Naive B cell (primary cell): ENCODE measurements at regions not wholly inside any gene's neighbourhood (a gene's known extent, or its start where the extent isn't known, plus 50 kb on each side); places are given as distances from the start of the nearest gene placed in this dataset.
A peak's percentile ranks its signal among the peaks of the same experiment; 100 is the strongest.

Experiments used
- ATAC-seq, 2 donors: fragments of 150-1000 bp; cut with Tn5 transposase; 2 replicates each; pipeline ENCODE4 v1.10.0; 2021; ENCODE audit warnings: low read depth in 2 of 2, mild to moderate bottlenecking in 2 of 2, moderate library complexity in 2 of 2
- DNase-seq: peaks from one replicate; pipeline ENCODE4 v3.0.0; 2022
- H3K27ac Mint-ChIP-seq, 6 donors: one replicate each; pipeline ENCODE4 v1.8.0; 2020 to 2022; ENCODE audit warnings: mild to moderate bottlenecking in 6 of 6, mixed read lengths in 6 of 6, moderate library complexity in 5 of 6, inconsistent platforms in 2 of 6
- H3K27me3 Mint-ChIP-seq, 3 donors: one replicate each; pipeline ENCODE4 v1.8.0; 2021 to 2022; ENCODE audit warnings: mixed read lengths in 3 of 3, mild to moderate bottlenecking in 1 of 3
- H3K36me3 Mint-ChIP-seq, 2 donors: one replicate each; pipeline ENCODE4 v1.8.0; 2020 to 2022; ENCODE audit warnings: mixed read lengths in 2 of 2, inconsistent platforms in 1 of 2, mild to moderate bottlenecking in 1 of 2
- H3K4me1 Mint-ChIP-seq, 3 donors: one replicate each; pipeline ENCODE4 v1.8.0; 2020 to 2022; ENCODE audit warnings: mixed read lengths in 3 of 3, inconsistent platforms in 1 of 3, mild to moderate bottlenecking in 1 of 3, moderate library complexity in 1 of 3
- H3K4me3 Mint-ChIP-seq, 8 donors: one replicate each; pipeline ENCODE4 v1.8.0; 2020 to 2022; ENCODE audit warnings: mild to moderate bottlenecking in 8 of 8, mixed read lengths in 8 of 8, moderate library complexity in 8 of 8, inconsistent platforms in 2 of 8
- H3K9me3 Mint-ChIP-seq, 7 donors: one replicate each; pipeline ENCODE4 v1.8.0; 2020 to 2022; ENCODE audit warnings: mixed read lengths in 7 of 7, mild to moderate bottlenecking in 5 of 7, inconsistent platforms in 2 of 7, moderate library complexity in 1 of 7

- H3K27me3 Mint-ChIP-seq: peaks cover 0 to 8% (median 0%) of the 10 kb centered on the region in 3 donors
- H3K4me3 Mint-ChIP-seq: no peak overlapping the region
- H3K9me3 Mint-ChIP-seq: no peaks in the 10 kb centered on the region
- H3K4me1 Mint-ChIP-seq: no peaks in the 10 kb centered on the region
- ATAC-seq (no peak), DNase-seq (no peak)
- H3K36me3 Mint-ChIP-seq: no peaks in the 10 kb centered on the region
- no peak overlapping the region for H3K27ac Mint-ChIP-seq
Observed at GRCh38 chr6:112997421-112998085, 650.4 kb downstream of the RFPL4B start.

- Mint-ChIP-seq H3K27ac (no peak overlapping the region), H3K27me3 (peaks cover 0 to 4% (median 0%) of the 10 kb centered on the region in 3 donors), H3K36me3 (no peaks in the 10 kb centered on the region), H3K9me3 (no peaks in the 10 kb centered on the region), H3K4me3 (no peak overlapping the region), H3K4me1 (no peaks in the 10 kb centered on the region)
- ATAC-seq: no peak
- DNase-seq: no peak
Observed at GRCh38 chr6:113004054-113004453, 656.9 kb downstream of the RFPL4B start.

- ATAC-seq: no peak
- peaks cover 0 to 4% (median 0%) of the 10 kb centered on the region in 3 donors for H3K27me3 Mint-ChIP-seq
- DNase-seq: no peak
- H3K9me3 Mint-ChIP-seq: no peaks in the 10 kb centered on the region
- no peak overlapping the region for H3K4me3 Mint-ChIP-seq
- no peak overlapping the region for H3K27ac Mint-ChIP-seq
- no peaks in the 10 kb centered on the region for H3K36me3 Mint-ChIP-seq
- H3K4me1 Mint-ChIP-seq: no peaks in the 10 kb centered on the region
Observed at GRCh38 chr6:113004470-113005270, 657.5 kb downstream of the RFPL4B start.

DNA sequence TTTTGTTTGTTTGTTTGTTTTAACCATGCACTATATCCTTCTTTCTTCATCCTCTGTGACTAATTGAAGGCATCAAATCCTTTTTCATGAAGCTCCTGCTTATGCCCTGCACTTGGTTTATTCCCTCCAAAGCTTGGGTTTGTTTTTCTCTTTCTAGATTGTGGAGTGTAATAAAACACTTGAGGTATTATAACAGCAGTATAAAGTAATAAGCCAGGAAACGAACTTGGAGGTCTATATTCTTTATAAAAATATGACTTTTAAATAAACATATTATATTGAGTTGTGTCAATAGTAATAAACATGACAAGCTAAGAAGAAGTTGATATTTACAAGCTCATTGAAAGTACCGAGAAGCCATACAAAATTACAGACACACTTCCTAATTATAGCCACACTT is 659.4 kb downstream of the RFPL4B start:
- Mint-ChIP-seq H3K4me1 (no peaks in the 10 kb centered on the region), H3K27ac (no peak overlapping the region), H3K36me3 (no peaks in the 10 kb centered on the region), H3K9me3 (no peaks in the 10 kb centered on the region), H3K4me3 (no peak overlapping the region), H3K27me3 (no peaks in the 10 kb centered on the region)
- ATAC-seq (no peak), DNase-seq (no peak)

DNA sequence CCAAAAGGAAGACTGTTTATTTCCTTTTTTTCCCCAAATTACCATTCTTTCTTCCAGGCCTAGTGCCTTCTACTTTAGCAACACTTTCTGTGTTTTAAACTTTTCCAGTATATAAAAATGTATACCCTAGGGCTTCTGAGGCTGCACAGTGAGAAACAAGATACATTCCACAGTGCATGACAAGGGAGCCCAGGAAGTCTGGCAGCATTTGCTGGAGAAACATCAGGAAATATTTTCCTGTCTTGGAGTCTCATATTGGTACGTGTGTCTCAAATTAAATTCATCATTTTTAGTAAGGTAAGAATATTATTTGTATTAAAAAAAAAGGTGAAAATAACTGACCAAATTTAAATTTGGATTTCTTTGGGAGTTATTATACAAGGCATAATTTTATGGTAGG is 662.6 kb downstream of the RFPL4B start:
- ATAC-seq (no peak), DNase-seq (no peak)
- H3K36me3 Mint-ChIP-seq: no peaks in the 10 kb centered on the region
- no peak overlapping the region for H3K4me3 Mint-ChIP-seq
- no peak overlapping the region for H3K27ac Mint-ChIP-seq
- no peaks in the 10 kb centered on the region for H3K27me3 Mint-ChIP-seq
- H3K4me1 Mint-ChIP-seq: no peaks in the 10 kb centered on the region
- no peaks in the 10 kb centered on the region for H3K9me3 Mint-ChIP-seq

DNA sequence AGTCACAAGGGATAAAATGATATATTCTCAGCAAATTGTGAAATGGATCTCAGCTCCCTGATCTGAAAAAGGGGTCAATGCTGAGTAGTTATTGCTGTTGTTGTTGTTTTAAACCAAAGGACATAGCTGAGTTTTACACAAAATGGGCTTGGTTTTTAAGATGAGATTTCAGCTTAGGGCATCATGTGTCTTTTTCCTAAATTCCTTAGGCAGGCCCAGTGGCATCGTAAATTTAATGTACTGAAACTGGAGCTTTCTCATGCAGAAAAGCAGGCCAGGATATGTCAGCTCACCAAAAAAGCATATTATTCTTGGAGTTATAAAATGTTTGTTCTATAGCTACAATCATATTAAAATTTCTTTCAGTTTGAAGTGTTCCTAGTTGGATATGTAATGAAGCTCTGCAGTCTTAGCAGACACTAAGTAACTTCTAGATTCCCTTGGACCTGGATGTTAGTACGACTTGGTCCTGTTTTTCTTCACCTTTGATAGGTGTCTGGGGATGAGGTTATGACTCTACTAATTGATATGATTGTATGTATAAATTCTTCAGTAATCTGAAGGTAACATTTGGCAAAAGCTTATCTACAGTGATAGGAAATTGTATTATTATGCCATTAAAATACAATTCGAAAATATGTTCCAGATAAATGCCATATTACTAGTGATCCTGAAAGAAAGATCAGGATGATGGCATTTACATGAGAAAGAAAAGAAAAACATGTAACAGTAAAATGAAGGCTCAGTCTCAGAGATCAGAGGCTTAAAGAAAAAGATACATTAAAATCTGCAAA is 663.3 kb downstream of the RFPL4B start:
- Mint-ChIP-seq H3K4me3 (no peak overlapping the region), H3K27me3 (no peaks in the 10 kb centered on the region), H3K4me1 (no peaks in the 10 kb centered on the region), H3K9me3 (no peaks in the 10 kb centered on the region), H3K27ac (peak overlapping the region in 1 of 6 donors; percentile 16), H3K36me3 (no peaks in the 10 kb centered on the region)
- ATAC-seq: no peak
- no peak for DNase-seq

DNA sequence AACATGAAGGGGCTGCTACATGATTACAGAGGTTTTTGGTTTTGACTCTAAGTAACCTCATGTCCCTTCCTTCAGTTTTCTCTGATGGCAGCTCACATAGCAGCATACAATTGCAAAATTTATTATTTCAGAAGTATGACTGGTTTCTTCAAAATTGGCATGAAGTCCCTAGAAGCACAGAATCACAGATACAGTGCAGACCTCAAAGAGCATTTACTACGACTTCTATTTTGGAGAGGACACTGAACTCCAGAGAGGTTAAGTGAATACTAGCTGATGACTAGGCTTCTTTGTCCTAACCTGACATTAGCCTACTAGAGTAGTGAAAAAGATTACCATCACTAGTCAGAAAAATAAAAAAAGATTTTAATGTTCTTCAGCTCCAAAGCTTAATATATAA is 664.3 kb downstream of the RFPL4B start:
- Mint-ChIP-seq H3K9me3 (no peaks in the 10 kb centered on the region), H3K27me3 (no peaks in the 10 kb centered on the region), H3K36me3 (no peaks in the 10 kb centered on the region), H3K4me1 (no peaks in the 10 kb centered on the region), H3K4me3 (no peak overlapping the region), H3K27ac (no peak overlapping the region)
- no peak for DNase-seq
- ATAC-seq: no peak

DNA sequence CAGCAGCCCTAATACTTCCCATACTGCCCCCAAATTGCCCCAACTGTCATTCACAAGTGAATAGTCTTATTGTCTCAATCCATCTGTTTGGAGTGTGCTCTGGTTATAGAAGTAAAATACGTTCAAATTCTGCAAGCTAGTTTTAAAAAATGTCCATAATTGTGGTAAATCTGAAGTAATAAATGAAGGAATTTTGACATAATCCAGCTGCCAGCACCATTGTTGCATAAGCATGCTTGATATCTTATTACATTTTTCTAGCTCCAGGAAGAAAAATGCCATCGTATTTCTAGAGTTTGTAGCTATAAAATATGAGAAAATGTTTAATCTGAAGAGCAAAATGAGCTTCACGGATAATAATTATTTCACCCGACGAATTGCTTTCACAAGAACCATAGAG is 664.7 kb downstream of the RFPL4B start:
- Mint-ChIP-seq H3K27me3 (no peaks in the 10 kb centered on the region), H3K36me3 (no peaks in the 10 kb centered on the region), H3K4me1 (no peaks in the 10 kb centered on the region), H3K4me3 (peak overlapping the region in 1 of 8 donors; percentile 2), H3K27ac (no peak overlapping the region), H3K9me3 (no peaks in the 10 kb centered on the region)
- ATAC-seq (no peak), DNase-seq (no peak)

DNA sequence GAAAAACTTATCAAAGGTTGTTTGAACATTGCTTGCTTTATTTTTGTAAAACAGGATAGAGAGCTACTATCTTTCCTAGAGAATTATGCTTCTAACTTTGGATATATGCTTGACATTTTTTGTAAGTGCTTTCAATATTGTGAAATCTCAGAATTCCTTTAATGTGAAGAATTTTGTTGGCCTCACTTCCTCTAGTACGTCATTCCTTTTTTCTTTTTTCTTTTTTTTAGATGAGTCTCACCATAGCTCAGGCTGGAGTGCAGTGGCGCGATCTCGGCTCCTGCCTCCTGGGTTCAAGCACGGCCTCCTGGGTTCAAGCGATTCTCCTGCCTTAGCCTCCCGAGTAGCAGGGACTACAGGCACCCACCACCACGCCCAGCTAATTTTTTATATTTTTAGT is 668.1 kb downstream of the RFPL4B start:
- no peaks in the 10 kb centered on the region for H3K9me3 Mint-ChIP-seq
- H3K4me1 Mint-ChIP-seq: no peaks in the 10 kb centered on the region
- no peak overlapping the region for H3K4me3 Mint-ChIP-seq
- no peak for DNase-seq
- H3K27ac Mint-ChIP-seq: no peak overlapping the region
- H3K27me3 Mint-ChIP-seq: peaks cover 0 to 5% (median 0%) of the 10 kb centered on the region in 3 donors
- H3K36me3 Mint-ChIP-seq: no peaks in the 10 kb centered on the region
- no peak for ATAC-seq

- H3K27ac Mint-ChIP-seq: no peak overlapping the region
Observed at GRCh38 chr6:113017353-113017752, 670.2 kb downstream of the RFPL4B start.

DNA sequence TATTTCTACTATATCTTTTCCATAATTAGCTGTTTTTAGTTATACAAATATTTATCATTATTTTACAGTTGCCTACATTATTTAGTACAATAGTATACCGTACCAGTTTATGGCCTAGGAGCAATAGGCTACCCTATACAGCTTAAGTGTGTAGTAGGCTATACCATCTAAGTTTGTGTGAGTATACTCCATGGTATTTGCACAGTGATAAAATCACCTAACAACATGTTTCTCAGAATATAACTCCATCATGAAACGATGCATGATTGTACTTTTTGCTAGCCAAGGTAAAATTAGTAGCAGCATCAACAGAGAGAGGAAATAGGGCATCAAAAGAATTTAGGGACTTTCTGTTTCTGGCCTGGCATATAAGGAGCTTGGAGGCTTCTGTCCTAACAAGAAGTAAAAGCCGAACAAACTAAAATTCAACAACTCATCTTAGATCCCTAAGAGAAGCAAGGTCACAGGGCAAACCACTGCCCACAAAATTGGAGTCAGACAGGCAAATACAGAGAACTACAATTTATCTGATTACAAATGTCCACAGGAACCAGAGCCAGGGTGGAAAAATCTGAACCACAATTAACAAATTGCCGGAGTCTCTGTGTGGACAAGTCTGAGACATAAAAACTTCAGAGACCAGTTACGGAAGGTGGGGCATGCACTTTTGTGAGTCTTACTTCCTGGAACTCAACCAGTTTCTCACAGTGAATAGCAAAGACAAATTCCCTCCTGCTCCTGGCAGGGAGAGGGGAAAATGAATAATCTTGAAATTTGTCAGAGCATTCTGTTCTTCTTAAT is 671.4 kb downstream of the RFPL4B start:
- Mint-ChIP-seq H3K27ac (peak overlapping the region in 1 of 6 donors; percentile 24), H3K4me1 (no peaks in the 10 kb centered on the region), H3K9me3 (no peaks in the 10 kb centered on the region), H3K4me3 (no peak overlapping the region), H3K27me3 (peaks cover 0 to 5% (median 0%) of the 10 kb centered on the region in 3 donors), H3K36me3 (no peaks in the 10 kb centered on the region)
- DNase-seq (no peak), ATAC-seq (no peak)

More at GRCh38 chr6:113017353-113017752, 670.2 kb downstream of the RFPL4B start:
- Mint-ChIP-seq H3K9me3 (no peaks in the 10 kb centered on the region), H3K36me3 (no peaks in the 10 kb centered on the region), H3K4me3 (no peak overlapping the region), H3K27me3 (peaks cover 0 to 5% (median 0%) of the 10 kb centered on the region in 3 donors), H3K4me1 (no peaks in the 10 kb centered on the region)
- DNase-seq: no peak
- ATAC-seq: no peak

DNA sequence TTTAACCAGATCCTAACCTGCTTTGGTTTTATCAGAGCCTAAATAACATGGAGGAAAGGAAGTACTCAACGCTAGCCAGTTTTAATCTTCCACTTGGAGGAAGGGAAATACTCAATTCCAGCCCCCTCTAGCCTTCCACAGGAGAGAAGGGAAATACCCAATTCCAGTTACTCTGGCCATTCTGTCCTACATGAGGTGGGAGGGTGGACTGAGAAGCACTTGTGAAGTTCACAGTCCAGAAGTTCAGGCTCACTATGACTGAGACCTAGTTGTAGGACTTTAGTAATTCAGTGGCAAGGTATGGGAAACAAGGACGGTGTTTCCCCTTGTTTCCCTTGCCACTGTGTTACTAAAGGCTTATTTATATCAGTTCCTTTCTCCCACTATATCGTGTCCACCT is 672.0 kb downstream of the RFPL4B start:
- Mint-ChIP-seq H3K36me3 (no peaks in the 10 kb centered on the region), H3K9me3 (no peaks in the 10 kb centered on the region), H3K4me1 (no peaks in the 10 kb centered on the region), H3K27me3 (peaks cover 0 to 5% (median 0%) of the 10 kb centered on the region in 3 donors), H3K4me3 (no peak overlapping the region), H3K27ac (no peak overlapping the region)
- DNase-seq (no peak), ATAC-seq (no peak)

DNA sequence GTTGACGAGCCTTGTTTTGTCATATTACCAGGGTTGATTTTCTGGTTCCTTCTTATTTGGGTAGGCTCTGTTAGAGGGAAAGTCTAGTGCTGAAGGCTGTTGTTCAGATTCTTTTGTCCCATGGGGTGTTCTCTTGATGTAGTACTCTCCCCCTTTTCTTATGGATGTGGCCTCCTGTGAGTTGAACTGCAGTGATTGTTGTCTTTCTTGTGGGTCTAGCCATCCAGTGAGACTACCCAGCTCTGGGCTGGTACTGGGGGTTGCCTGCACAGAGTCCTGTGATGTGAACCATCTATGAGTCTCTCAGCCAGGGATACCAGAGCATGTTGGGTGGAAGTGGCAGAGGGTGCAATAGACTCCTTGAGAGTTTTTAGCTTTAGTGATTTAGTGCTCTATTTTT is 680.6 kb downstream of the RFPL4B start:
- Mint-ChIP-seq H3K4me3 (no peak overlapping the region), H3K4me1 (no peaks in the 10 kb centered on the region), H3K27me3 (no peaks in the 10 kb centered on the region), H3K27ac (no peak overlapping the region), H3K36me3 (no peaks in the 10 kb centered on the region), H3K9me3 (no peaks in the 10 kb centered on the region)
- DNase-seq (no peak), ATAC-seq (no peak)
